GM23338 (cell line): ENCODE measurements at regions not wholly inside any gene's neighbourhood (a gene's known extent, or its start where the extent isn't known, plus 50 kb on each side); places are given as distances from the start of the nearest gene placed in this dataset.

Source experiments
- EZH2 ChIP-seq: fragments of 200-600 bp; sonication (generic); IDR thresholded peaks from one replicate; pipeline ENCODE4 v1.8.0; 2017; ENCODE audit warnings: antibody characterized with exemption, mild to moderate bottlenecking, low read depth; ENCODE audit not compliant: unreplicated experiment
- JUNB ChIP-seq: IDR thresholded peaks from one replicate; pipeline ENCODE4 v1.6.1; 2016; ENCODE audit warnings: antibody characterized with exemption; ENCODE audit not compliant: unreplicated experiment
- NANOG ChIP-seq: IDR thresholded peaks from 2 replicates; pipeline ENCODE4 v1.6.1; 2016; ENCODE audit warnings: antibody characterized with exemption, borderline replicate concordance
- POLR2AphosphoS5 ChIP-seq: IDR thresholded peaks from 2 replicates; pipeline ENCODE4 v1.6.1; 2016; ENCODE audit warnings: antibody characterized with exemption, low read depth
- ZNF331 ChIP-seq: fragments of 250-450 bp; sonication (Bioruptor Pico); IDR thresholded peaks from 2 replicates; pipeline ENCODE4 v1.5.0; 2020; ENCODE audit warnings: low read depth, mild to moderate bottlenecking, moderate library complexity
- TF ChIP-seq, protein P1 (sequence below): fragments of 250-450 bp; sonication (Bioruptor Pico); IDR thresholded peaks from 2 replicates; pipeline ENCODE4 v1.5.0; 2020; ENCODE audit warnings: mild to moderate bottlenecking, moderate library complexity
- TF ChIP-seq, protein P2 (sequence below): IDR thresholded peaks from 2 replicates; pipeline ENCODE4 v1.6.1; 2016; ENCODE audit warnings: antibody characterized with exemption
- TF ChIP-seq, protein P3 (sequence below), 2 experiments: fragments of 200-600 bp in 1 of 2; sonication (generic) in 1 of 2; conservative IDR thresholded peaks; 2 replicates each; pipeline versions ENCODE4 v1.5.1 to v1.6.1; 2016 to 2017; ENCODE audit warnings: antibody characterized with exemption in 2 of 2, low read depth in 2 of 2, mild to moderate bottlenecking in 2 of 2, moderate library complexity in 1 of 2

DNA sequence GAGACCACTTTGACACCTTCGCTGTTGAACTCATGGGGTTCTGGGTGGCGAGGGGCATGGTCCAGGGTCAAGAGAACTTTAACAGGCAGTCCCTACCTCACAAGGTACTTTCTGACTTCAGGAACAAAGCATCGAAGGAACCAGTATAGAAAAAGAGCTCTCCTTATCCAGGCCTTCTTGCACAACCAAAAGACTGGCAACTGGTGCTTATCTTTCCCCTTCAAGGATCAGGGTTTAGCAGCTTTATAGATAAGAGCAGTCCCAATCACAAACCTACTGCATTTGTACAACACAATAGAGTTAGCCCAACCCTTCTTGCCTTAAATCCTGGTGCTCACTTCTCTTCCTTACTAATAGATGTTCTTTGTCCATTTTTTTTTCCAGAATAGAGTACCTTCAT, 116.3 kb downstream of the SNX5 start (continued):
- TF ChIP-seq, protein P1, sequence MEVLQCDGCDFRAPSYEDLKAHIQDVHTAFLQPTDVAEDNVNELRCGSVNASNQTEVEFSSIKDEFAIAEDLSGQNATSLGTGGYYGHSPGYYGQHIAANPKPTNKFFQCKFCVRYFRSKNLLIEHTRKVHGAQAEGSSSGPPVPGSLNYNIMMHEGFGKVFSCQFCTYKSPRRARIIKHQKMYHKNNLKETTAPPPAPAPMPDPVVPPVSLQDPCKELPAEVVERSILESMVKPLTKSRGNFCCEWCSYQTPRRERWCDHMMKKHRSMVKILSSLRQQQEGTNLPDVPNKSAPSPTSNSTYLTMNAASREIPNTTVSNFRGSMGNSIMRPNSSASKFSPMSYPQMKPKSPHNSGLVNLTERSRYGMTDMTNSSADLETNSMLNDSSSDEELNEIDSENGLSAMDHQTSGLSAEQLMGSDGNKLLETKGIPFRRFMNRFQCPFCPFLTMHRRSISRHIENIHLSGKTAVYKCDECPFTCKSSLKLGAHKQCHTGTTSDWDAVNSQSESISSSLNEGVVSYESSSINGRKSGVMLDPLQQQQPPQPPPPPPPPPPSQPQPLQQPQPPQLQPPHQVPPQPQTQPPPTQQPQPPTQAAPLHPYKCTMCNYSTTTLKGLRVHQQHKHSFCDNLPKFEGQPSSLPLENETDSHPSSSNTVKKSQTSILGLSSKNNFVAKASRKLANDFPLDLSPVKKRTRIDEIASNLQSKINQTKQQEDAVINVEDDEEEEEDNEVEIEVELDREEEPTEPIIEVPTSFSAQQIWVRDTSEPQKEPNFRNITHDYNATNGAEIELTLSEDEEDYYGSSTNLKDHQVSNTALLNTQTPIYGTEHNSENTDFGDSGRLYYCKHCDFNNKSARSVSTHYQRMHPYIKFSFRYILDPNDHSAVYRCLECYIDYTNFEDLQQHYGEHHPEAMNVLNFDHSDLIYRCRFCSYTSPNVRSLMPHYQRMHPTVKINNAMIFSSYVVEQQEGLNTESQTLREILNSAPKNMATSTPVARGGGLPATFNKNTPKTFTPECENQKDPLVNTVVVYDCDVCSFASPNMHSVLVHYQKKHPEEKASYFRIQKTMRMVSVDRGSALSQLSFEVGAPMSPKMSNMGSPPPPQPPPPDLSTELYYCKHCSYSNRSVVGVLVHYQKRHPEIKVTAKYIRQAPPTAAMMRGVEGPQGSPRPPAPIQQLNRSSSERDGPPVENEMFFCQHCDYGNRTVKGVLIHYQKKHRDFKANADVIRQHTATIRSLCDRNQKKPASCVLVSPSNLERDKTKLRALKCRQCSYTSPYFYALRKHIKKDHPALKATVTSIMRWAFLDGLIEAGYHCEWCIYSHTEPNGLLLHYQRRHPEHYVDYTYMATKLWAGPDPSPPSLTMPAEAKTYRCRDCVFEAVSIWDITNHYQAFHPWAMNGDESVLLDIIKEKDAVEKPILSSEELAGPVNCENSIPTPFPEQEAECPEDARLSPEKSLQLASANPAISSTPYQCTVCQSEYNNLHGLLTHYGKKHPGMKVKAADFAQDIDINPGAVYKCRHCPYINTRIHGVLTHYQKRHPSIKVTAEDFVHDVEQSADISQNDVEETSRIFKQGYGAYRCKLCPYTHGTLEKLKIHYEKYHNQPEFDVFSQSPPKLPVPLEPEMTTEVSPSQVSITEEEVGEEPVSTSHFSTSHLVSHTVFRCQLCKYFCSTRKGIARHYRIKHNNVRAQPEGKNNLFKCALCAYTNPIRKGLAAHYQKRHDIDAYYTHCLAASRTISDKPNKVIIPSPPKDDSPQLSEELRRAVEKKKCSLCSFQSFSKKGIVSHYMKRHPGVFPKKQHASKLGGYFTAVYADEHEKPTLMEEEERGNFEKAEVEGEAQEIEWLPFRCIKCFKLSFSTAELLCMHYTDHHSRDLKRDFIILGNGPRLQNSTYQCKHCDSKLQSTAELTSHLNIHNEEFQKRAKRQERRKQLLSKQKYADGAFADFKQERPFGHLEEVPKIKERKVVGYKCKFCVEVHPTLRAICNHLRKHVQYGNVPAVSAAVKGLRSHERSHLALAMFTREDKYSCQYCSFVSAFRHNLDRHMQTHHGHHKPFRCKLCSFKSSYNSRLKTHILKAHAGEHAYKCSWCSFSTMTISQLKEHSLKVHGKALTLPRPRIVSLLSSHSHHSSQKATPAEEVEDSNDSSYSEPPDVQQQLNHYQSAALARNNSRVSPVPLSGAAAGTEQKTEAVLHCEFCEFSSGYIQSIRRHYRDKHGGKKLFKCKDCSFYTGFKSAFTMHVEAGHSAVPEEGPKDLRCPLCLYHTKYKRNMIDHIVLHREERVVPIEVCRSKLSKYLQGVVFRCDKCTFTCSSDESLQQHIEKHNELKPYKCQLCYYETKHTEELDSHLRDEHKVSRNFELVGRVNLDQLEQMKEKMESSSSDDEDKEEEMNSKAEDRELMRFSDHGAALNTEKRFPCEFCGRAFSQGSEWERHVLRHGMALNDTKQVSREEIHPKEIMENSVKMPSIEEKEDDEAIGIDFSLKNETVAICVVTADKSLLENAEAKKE (CRISPR knock-in tag), result no peak
- TF ChIP-seq, protein P2, sequence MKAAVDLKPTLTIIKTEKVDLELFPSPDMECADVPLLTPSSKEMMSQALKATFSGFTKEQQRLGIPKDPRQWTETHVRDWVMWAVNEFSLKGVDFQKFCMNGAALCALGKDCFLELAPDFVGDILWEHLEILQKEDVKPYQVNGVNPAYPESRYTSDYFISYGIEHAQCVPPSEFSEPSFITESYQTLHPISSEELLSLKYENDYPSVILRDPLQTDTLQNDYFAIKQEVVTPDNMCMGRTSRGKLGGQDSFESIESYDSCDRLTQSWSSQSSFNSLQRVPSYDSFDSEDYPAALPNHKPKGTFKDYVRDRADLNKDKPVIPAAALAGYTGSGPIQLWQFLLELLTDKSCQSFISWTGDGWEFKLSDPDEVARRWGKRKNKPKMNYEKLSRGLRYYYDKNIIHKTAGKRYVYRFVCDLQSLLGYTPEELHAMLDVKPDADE, result no peak
- no peak for TF ChIP-seq JUNB
- TF ChIP-seq POLR2AphosphoS5, result no peak
- TF ChIP-seq ZNF331 (CRISPR knock-in tag), result no peak
- no peak for TF ChIP-seq NANOG
- TF ChIP-seq, protein P3, sequence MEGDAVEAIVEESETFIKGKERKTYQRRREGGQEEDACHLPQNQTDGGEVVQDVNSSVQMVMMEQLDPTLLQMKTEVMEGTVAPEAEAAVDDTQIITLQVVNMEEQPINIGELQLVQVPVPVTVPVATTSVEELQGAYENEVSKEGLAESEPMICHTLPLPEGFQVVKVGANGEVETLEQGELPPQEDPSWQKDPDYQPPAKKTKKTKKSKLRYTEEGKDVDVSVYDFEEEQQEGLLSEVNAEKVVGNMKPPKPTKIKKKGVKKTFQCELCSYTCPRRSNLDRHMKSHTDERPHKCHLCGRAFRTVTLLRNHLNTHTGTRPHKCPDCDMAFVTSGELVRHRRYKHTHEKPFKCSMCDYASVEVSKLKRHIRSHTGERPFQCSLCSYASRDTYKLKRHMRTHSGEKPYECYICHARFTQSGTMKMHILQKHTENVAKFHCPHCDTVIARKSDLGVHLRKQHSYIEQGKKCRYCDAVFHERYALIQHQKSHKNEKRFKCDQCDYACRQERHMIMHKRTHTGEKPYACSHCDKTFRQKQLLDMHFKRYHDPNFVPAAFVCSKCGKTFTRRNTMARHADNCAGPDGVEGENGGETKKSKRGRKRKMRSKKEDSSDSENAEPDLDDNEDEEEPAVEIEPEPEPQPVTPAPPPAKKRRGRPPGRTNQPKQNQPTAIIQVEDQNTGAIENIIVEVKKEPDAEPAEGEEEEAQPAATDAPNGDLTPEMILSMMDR (conservative IDR thresholded peaks at IDR 0.05; ENCODE audit: low read depth in 2 of 2), result no peak
- no peak for TF ChIP-seq EZH2
